Stomach (tissue), 4 donors: ENCODE measurements at regions not wholly inside any gene's neighbourhood (a gene's known extent, or its start where the extent isn't known, plus 50 kb on each side); places are given as distances from the start of the nearest gene placed in this dataset.

Experiments used
- EP300 ChIP-seq: sonication (generic); formaldehyde crosslinking; IDR thresholded peaks from one replicate; pipeline ENCODE4 v1.6.1; 2017; ENCODE audit warnings: antibody characterized with exemption
- POLR2AphosphoS5 ChIP-seq, 3 donors: sonication (generic); formaldehyde crosslinking; IDR thresholded peaks; one replicate each; pipeline ENCODE4 v1.6.1; 2016; ENCODE audit warnings: antibody characterized with exemption in 3 of 3
- TF ChIP-seq, protein P1 (sequence below), 7 experiments: fragments of 450-650 bp in 4 of 7; fragments of 200-600 bp in 3 of 7; sonication (generic) in 3 of 7; IDR thresholded peaks; one replicate each; pipeline ENCODE4 v1.5.1; 2016 to 2019; ENCODE audit warnings: antibody characterized with exemption in 7 of 7, control low read depth in 2 of 7, mild to moderate bottlenecking in 1 of 7

- TF ChIP-seq POLR2AphosphoS5 (IDR thresholded peaks at IDR 0.05) (no peak), EP300 (no peak)
- TF ChIP-seq, protein P1, sequence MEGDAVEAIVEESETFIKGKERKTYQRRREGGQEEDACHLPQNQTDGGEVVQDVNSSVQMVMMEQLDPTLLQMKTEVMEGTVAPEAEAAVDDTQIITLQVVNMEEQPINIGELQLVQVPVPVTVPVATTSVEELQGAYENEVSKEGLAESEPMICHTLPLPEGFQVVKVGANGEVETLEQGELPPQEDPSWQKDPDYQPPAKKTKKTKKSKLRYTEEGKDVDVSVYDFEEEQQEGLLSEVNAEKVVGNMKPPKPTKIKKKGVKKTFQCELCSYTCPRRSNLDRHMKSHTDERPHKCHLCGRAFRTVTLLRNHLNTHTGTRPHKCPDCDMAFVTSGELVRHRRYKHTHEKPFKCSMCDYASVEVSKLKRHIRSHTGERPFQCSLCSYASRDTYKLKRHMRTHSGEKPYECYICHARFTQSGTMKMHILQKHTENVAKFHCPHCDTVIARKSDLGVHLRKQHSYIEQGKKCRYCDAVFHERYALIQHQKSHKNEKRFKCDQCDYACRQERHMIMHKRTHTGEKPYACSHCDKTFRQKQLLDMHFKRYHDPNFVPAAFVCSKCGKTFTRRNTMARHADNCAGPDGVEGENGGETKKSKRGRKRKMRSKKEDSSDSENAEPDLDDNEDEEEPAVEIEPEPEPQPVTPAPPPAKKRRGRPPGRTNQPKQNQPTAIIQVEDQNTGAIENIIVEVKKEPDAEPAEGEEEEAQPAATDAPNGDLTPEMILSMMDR (IDR thresholded peaks at IDR 0.05): no peak
Measured at GRCh38 chr16:73568769-73569168, 520.8 kb upstream of the ZFHX3 start.
